ENCODE measurements at regions not wholly inside any gene's neighbourhood (a gene's known extent, or its start where the extent isn't known, plus 50 kb on each side); places are given as distances from the start of the nearest gene placed in this dataset.

GRCh38 chr3:157859541-157859940 lies 246.7 kb downstream of the SHOX2 start:
- TF ChIP-seq PATZ1 (CRISPR knock-in tag; IDR thresholded peaks at IDR 0.05; ENCODE audit: borderline replicate concordance) (no peak), CREB5 (CRISPR knock-in tag; IDR thresholded peaks at IDR 0.05; ENCODE audit: low read depth) (no peak), ZNF70 (CRISPR knock-in tag; IDR thresholded peaks at IDR 0.05) (no peak), ZFP3 (CRISPR knock-in tag; IDR thresholded peaks at IDR 0.05) (no peak), GLIS3 (CRISPR knock-in tag; IDR thresholded peaks at IDR 0.05) (no peak), RARB (CRISPR knock-in tag; IDR thresholded peaks at IDR 0.05) (no peak), ARNTL (CRISPR knock-in tag; IDR thresholded peaks at IDR 0.05; ENCODE audit: borderline replicate concordance, low read depth) (no peak), ZNF8 (CRISPR knock-in tag; IDR thresholded peaks at IDR 0.05) (no peak), ZNF565 (CRISPR knock-in tag; conservative IDR thresholded peaks at IDR 0.05; ENCODE audit: low read depth) (no peak), CSDC2 (CRISPR knock-in tag; IDR thresholded peaks at IDR 0.05) (no peak)
